HG02973 (cell line): ENCODE measurements at regions not wholly inside any gene's neighbourhood (a gene's known extent, or its start where the extent isn't known, plus 50 kb on each side); places are given as distances from the start of the nearest gene placed in this dataset.

Experiments used
- ATAC-seq: cut with Tn5 transposase; IDR thresholded peaks from one replicate; pipeline ENCODE4 v1.9.1; 2021; ENCODE audit warnings: moderate library complexity; ENCODE audit not compliant: unreplicated experiment

GRCh38 chr3:67733269-67733950 lies 79.0 kb upstream of the SUCLG2 start:
- no peak for ATAC-seq

DNA sequence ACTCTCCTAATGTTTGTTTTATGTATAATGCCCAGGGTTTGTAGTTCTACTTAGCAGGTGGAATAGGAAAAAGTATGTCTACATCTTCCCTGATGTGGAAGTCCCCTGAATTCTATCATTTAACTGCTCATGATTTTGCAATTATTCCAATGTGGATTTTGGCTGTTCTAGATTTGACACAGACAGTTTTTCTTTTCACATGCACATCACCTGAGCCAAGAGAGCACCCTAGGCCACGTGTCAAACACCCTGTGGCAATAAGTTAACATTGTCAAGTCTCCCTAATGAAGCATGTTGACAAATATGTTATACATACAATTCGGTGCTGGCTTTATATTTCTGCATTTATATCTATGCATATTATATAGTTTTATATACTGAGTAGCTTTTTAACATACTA lies 70.0 kb upstream of the SUCLG2 start:
- ATAC-seq, result no peak

DNA sequence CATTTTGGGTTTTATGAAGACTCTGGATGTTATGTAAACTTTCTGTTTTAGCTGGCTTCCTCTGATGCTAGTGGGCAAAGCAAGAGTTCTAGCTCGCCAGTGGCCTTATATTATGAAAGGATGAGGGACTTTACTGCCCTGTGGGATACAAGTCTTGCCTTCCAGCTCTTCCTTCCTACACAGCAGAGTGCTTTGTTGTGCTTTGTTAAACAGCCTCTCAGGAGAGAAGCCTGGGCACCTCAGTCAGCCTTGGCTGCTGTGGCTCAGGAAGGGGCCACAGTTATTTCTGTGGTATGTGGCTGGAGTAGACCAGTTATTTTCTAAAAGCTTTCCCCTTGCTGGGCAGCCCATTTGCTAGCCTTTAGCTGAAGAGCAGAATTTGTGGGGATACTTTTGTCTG lies 69.5 kb upstream of the SUCLG2 start:
- ATAC-seq, result no peak

DNA sequence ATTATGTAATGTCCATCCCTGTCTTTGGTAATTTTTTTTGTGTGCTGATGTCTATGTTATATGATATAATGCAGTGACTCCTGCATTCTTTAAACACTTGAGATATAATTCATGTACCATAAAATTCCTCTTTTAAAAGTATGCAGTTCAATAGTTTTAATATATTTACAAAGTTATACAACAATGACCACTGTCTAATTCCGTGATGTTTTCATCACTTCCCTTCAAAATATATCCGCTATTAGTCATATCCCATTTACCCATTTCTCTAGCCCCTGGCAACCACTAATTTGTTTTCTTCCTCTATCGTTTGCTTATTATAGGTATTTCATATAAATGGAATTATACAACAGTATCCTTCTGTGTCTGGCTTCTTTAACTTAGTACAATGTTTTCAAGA lies 64.9 kb upstream of the SUCLG2 start:
- ATAC-seq, result no peak

DNA sequence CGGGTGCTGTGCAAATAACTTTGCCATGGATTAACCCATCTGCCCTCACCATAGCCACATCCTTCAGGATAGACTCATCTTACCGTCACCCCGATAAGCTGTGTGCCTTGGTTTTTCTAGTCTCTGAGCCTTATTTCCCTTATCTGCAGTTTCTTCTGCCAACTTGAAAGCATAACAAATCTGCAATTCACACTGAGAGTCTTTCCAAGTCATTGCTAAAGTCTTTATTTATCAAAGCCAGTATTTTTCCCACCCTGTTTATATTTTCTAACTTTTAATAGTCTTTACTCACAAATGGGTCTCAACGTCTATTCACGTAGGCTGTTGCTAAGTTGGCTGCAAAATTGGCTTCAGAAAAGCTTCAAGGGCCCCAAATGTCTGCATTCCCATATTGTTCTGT lies 61.6 kb upstream of the SUCLG2 start:
- no peak for ATAC-seq

DNA sequence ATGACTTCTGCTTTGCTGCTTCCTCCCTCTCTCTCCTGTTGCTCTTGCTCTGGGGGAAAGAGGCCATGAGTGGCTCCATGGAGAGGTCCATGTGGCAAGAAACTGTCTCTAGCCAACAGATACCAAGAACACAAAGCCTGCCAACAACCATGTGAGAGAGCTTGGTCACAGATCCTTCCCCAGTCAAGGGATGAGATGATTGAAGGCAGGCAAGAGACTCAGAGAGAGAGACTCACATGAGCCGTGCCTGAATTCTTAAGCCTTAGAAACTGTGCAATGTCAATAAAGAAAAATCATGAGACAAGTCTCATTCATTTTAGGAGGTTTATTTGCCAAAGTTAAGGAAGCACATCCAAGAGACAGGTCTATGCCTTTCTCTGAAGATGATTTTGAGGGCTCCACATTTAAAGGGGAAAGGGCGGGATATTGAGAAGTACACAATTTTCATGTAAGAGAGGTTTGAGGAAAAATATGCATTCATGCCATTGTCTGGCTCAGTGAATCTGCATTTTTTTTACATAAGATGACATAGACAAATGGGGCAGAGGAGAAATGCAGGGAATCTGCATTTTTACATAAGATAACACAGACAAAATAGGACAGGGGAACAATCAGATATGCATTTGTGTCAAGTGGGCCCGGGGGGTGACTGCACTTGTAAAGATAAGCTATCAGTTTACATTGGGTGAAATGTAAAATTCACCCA lies 59.5 kb upstream of the SUCLG2 start:
- ATAC-seq, result no peak

DNA sequence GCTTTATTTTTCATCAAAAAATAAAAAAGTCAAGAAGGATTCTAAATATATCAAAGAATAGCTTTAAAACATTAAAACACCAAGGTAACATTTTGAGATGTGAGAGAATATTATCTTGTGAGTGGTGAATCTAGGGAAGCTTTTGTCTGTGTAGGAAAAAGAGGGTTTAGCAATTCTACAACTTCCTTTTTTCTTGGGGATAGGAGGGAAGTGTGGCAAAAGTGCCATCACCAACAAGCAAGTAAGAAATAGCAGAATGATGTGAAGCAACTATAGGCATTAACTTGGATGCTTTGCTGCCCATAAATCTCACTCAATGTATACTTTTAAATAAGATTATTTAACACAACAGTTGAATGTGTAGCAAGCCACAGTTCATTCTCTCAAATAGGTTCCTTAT lies 57.8 kb upstream of the SUCLG2 start:
- ATAC-seq, result no peak

GRCh38 chr3:67710396-67710795 lies 56.0 kb upstream of the SUCLG2 start:
- no peak for ATAC-seq

DNA sequence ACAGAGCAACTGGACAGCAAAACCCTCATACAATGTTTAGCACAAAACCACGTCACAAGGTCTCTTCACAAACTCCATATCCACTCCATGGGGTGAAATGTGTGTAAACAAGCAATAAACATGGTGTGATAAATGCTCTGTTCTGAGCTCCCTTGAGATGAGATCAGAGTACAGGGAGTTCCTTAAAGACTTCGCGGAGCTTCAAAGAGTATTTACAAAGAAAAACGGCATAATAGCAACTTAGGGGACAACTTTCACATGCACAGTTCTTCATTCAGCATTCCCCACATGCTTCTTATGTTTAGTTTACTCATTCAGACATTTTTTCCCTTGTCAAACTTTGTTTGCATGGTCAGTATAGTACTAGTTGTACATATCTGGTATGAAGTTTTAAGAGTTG lies 52.5 kb upstream of the SUCLG2 start:
- ATAC-seq, result no peak

DNA sequence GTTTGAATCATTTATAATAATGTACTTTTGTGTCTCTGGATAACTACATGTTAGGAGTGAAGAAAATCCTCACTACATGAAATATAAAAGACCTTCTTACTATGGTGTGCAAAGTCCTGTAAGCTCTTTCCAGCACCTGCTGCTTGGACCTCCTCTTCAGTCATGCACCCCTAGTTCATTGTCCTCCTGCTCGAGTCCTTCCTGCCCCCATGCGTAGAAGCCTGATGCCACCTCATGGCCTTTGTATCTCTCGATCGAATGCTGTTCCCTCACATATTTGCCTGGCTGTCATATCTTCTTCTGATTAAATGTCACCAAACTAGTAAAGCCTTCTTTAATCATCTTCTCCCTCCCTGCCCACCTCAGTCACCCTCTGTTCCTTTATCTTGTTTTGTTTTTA lies 49.9 kb upstream of the SUCLG2 start:
- no peak for ATAC-seq
